ENCODE measurements at regions not wholly inside any gene's neighbourhood (a gene's known extent, or its start where the extent isn't known, plus 50 kb on each side); places are given as distances from the start of the nearest gene placed in this dataset.

GRCh38 chr2:220280736-220281135 lies 653.3 kb downstream of the SLC4A3 start:
- no peak for DNase-seq (ENCODE audit: low spot score in 2 of 2)
- intact Hi-C loops (cut with DNase I): no loop called here

GRCh38 chr2:220281771-220282170 lies 654.3 kb downstream of the SLC4A3 start:
- H3K36me3 ChIP-seq: no peaks in the 10 kb centered on the region
- intact Hi-C loops (cut with DNase I): no loop called here
- no peak for TF ChIP-seq CTCF (IDR thresholded peaks at IDR 0.05)
- H3K27me3 ChIP-seq: no peaks in the 10 kb centered on the region
- H3K9me3 ChIP-seq: no peaks in the 10 kb centered on the region
- no peak overlapping the region for H3K4me3 ChIP-seq
- peaks cover 0 to 8% of the 10 kb centered on the region in 2 donors for H3K4me1 ChIP-seq
- no peak for DNase-seq (ENCODE audit: low spot score in 2 of 2)
- H3K27ac ChIP-seq: no peak overlapping the region

More at GRCh38 chr2:220280736-220281135, 653.3 kb downstream of the SLC4A3 start:
- H3K9me3 ChIP-seq: no peaks in the 10 kb centered on the region
- no peak overlapping the region for H3K27ac ChIP-seq
- H3K27me3 ChIP-seq: no peaks in the 10 kb centered on the region
- no peak overlapping the region for H3K4me3 ChIP-seq
- peaks cover 0 to 15% of the 10 kb centered on the region in 2 donors for H3K4me1 ChIP-seq
- no peaks in the 10 kb centered on the region for H3K36me3 ChIP-seq
- TF ChIP-seq CTCF (IDR thresholded peaks at IDR 0.05): no peak

GRCh38 chr2:220282236-220282635 lies 654.8 kb downstream of the SLC4A3 start:
- intact Hi-C loops (cut with DNase I): no loop called here

GRCh38 chr2:220293966-220294365 lies 666.5 kb downstream of the SLC4A3 start:
- Histone ChIP-seq H3K27ac (no peak overlapping the region), H3K4me1 (no peaks in the 10 kb centered on the region), H3K4me3 (no peak overlapping the region), H3K27me3 (no peaks in the 10 kb centered on the region), H3K9me3 (no peaks in the 10 kb centered on the region), H3K36me3 (no peaks in the 10 kb centered on the region)
- intact Hi-C loops (cut with DNase I): no loop called here
- TF ChIP-seq CTCF (IDR thresholded peaks at IDR 0.05): no peak
- no peak for DNase-seq (ENCODE audit: low spot score in 2 of 2)

More at GRCh38 chr2:220282236-220282635, 654.8 kb downstream of the SLC4A3 start:
- Histone ChIP-seq H3K9me3 (no peaks in the 10 kb centered on the region), H3K27me3 (no peaks in the 10 kb centered on the region), H3K27ac (no peak overlapping the region), H3K4me3 (no peak overlapping the region), H3K4me1 (peaks cover 0 to 4% of the 10 kb centered on the region in 2 donors), H3K36me3 (no peaks in the 10 kb centered on the region)
- no peak for DNase-seq (ENCODE audit: low spot score in 2 of 2)
- TF ChIP-seq CTCF (IDR thresholded peaks at IDR 0.05): no peak

- Histone ChIP-seq H3K27ac (no peak overlapping the region), H3K9me3 (no peaks in the 10 kb centered on the region), H3K4me1 (no peaks in the 10 kb centered on the region), H3K4me3 (no peak overlapping the region), H3K27me3 (no peaks in the 10 kb centered on the region), H3K36me3 (no peaks in the 10 kb centered on the region)
- intact Hi-C loops (cut with DNase I): no loop called here
- no peak for DNase-seq (ENCODE audit: low spot score in 2 of 2)
- no peak for TF ChIP-seq CTCF (IDR thresholded peaks at IDR 0.05)
Observed at GRCh38 chr2:220296174-220296573, 668.7 kb downstream of the SLC4A3 start.

GRCh38 chr2:220297093-220297492 lies 669.7 kb downstream of the SLC4A3 start:
- intact Hi-C loops (cut with DNase I): no loop called here
- no peaks in the 10 kb centered on the region for H3K4me1 ChIP-seq
- no peak for DNase-seq (ENCODE audit: low spot score in 2 of 2)
- no peak overlapping the region for H3K27ac ChIP-seq
- H3K27me3 ChIP-seq: no peaks in the 10 kb centered on the region
- no peaks in the 10 kb centered on the region for H3K9me3 ChIP-seq
- no peak for TF ChIP-seq CTCF (IDR thresholded peaks at IDR 0.05)
- no peak overlapping the region for H3K4me3 ChIP-seq
- no peaks in the 10 kb centered on the region for H3K36me3 ChIP-seq

Data from ascending aorta (tissue), 2 donors.